ENCODE measurements at regions not wholly inside any gene's neighbourhood (a gene's known extent, or its start where the extent isn't known, plus 50 kb on each side); places are given as distances from the start of the nearest gene placed in this dataset.

DNA sequence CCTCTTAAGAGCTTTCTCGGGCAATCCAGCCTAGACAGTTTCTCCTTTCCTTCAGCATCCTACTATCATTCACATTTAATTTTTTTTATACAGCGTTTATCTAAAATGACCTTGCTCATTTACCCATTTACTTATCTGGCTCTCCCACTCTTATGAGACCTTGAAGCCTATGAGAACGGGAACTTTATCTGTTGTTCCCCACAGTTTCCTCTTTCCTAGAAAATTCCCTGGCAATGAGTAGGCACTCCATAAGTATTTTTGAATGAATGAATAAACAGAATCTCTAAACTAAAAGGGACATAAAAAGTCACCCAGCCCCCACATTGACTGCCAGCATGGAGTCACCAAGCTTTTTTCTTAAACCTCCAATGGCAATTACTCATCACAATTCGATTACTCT lies 353.2 kb downstream of the METTL4 start:
- no peak overlapping the region for H3K4me3 ChIP-seq (ENCODE audit: low read length)
- H4K20me1 ChIP-seq (ENCODE audit: insufficient read depth, low read length): no peaks in the 10 kb centered on the region
- H3K9me3 ChIP-seq (ENCODE audit: insufficient read depth, low read length): no peaks in the 10 kb centered on the region
- H3K36me3 ChIP-seq (replicated peaks; ENCODE audit: low read depth, low read length): no peaks in the 10 kb centered on the region
- no peak overlapping the region for H3K9ac ChIP-seq (ENCODE audit: low read length)
- TF ChIP-seq EZH2phosphoT487 (IDR thresholded peaks at IDR 0.05; ENCODE audit: low read depth): no peak
- TF ChIP-seq, protein P1, sequence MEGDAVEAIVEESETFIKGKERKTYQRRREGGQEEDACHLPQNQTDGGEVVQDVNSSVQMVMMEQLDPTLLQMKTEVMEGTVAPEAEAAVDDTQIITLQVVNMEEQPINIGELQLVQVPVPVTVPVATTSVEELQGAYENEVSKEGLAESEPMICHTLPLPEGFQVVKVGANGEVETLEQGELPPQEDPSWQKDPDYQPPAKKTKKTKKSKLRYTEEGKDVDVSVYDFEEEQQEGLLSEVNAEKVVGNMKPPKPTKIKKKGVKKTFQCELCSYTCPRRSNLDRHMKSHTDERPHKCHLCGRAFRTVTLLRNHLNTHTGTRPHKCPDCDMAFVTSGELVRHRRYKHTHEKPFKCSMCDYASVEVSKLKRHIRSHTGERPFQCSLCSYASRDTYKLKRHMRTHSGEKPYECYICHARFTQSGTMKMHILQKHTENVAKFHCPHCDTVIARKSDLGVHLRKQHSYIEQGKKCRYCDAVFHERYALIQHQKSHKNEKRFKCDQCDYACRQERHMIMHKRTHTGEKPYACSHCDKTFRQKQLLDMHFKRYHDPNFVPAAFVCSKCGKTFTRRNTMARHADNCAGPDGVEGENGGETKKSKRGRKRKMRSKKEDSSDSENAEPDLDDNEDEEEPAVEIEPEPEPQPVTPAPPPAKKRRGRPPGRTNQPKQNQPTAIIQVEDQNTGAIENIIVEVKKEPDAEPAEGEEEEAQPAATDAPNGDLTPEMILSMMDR (IDR thresholded peaks at IDR 0.05; ENCODE audit: low read depth, low read length): no peak
- no peak overlapping the region for H2AFZ ChIP-seq (ENCODE audit: low read depth, low read length)
- H3K4me2 ChIP-seq (ENCODE audit: low read length): no peak overlapping the region
- 0 out of 2 replicates have a peak, but pooled peaks cover 4% of the 10 kb centered on the region for H3K27me3 ChIP-seq (ENCODE audit: low read depth, low read length)
- no peaks in the 10 kb centered on the region for H3K79me2 ChIP-seq (ENCODE audit: low read length)
- no peaks in the 10 kb centered on the region for H3K4me1 ChIP-seq (ENCODE audit: low read length)
- H3K27ac ChIP-seq (ENCODE audit: low read length): no peak overlapping the region

DNA sequence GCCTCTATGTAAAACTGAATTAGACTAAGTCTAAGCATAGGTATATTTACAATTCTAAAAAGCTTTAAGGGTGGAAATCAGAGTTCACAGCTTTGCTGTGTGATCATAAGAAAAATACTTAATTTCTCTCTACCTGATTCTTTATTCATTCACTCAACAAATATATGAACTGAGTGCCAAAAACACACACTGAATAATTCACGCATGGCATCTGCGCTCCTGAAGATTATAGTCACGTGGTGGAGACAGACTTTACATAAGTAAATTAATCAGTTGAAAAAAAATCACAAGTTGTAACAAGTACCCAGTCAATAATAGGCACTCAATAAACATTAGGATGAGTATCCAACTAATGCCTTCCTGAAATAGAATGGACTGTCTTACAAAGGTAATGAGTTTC lies 351.6 kb downstream of the METTL4 start:
- Histone ChIP-seq H3K4me2 (ENCODE audit: low read length) (no peak overlapping the region), H3K9me3 (ENCODE audit: insufficient read depth, low read length) (no peaks in the 10 kb centered on the region), H3K4me1 (ENCODE audit: low read length) (no peaks in the 10 kb centered on the region), H3K36me3 (replicated peaks; ENCODE audit: low read depth, low read length) (no peaks in the 10 kb centered on the region), H3K4me3 (ENCODE audit: low read length) (no peak overlapping the region), H3K27me3 (ENCODE audit: low read depth, low read length) (0 out of 2 replicates have a peak, but pooled peaks cover 4% of the 10 kb centered on the region), H3K79me2 (ENCODE audit: low read length) (no peaks in the 10 kb centered on the region), H3K27ac (ENCODE audit: low read length) (no peak overlapping the region), H3K9ac (ENCODE audit: low read length) (no peak overlapping the region), H2AFZ (ENCODE audit: low read depth, low read length) (no peak overlapping the region), H4K20me1 (ENCODE audit: insufficient read depth, low read length) (no peaks in the 10 kb centered on the region)
- TF ChIP-seq, protein P1 (IDR thresholded peaks at IDR 0.05; ENCODE audit: low read depth, low read length): no peak
- TF ChIP-seq EZH2phosphoT487 (IDR thresholded peaks at IDR 0.05; ENCODE audit: low read depth): no peak

DNA sequence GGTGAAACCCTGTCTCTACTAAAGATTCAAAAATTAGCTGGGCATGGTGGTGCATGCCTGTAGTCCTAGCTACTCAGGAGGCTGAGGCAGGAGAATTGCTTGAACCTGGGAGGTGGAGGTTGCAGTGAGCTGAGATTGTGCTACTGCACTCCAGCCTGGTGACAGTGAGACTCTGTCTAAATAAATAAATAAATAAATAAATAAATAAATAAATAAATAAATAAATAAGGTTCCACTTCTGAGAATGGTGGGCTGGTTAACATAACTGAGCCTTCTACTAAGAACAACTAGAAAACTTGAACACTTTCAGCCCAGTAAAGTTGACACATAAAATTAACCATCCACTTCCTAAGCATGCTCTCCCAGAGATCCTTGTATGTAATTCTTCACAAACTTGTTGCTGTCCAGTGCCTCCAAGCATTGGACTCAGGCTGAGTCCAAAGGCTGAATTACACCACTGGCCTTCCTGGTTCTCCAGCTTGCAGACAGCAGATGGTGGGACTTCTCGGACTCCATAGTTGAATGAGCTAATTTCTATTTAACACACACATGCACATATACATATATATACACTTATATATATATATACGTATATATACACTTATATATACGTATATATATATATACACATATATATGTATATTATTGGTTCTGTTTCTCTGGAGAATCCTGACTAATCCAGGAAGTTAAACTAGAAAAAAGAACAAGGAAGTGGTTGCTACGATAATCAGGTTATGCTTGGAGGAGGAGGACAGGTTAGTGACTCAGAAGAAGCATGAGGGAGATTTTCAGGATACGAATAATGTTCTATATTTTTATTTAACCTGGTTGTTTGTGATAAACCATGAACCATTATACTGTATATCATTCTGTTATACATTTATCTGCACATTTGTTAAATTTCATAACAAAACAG lies 348.8 kb downstream of the METTL4 start:
- Histone ChIP-seq H3K9ac (ENCODE audit: low read length) (no peak overlapping the region), H3K4me1 (ENCODE audit: low read length) (no peaks in the 10 kb centered on the region), H3K79me2 (ENCODE audit: low read length) (no peaks in the 10 kb centered on the region), H4K20me1 (ENCODE audit: insufficient read depth, low read length) (no peaks in the 10 kb centered on the region), H2AFZ (ENCODE audit: low read depth, low read length) (no peak overlapping the region), H3K36me3 (replicated peaks; ENCODE audit: low read depth, low read length) (no peaks in the 10 kb centered on the region), H3K4me2 (ENCODE audit: low read length) (no peak overlapping the region), H3K4me3 (ENCODE audit: low read length) (no peak overlapping the region), H3K27me3 (ENCODE audit: low read depth, low read length) (0 out of 2 replicates have a peak, but pooled peaks cover 4% of the 10 kb centered on the region), H3K9me3 (ENCODE audit: insufficient read depth, low read length) (no peaks in the 10 kb centered on the region), H3K27ac (ENCODE audit: low read length) (no peak overlapping the region)
- TF ChIP-seq, protein P1 (IDR thresholded peaks at IDR 0.05; ENCODE audit: low read depth, low read length): no peak
- TF ChIP-seq EZH2phosphoT487 (IDR thresholded peaks at IDR 0.05; ENCODE audit: low read depth): no peak

DNA sequence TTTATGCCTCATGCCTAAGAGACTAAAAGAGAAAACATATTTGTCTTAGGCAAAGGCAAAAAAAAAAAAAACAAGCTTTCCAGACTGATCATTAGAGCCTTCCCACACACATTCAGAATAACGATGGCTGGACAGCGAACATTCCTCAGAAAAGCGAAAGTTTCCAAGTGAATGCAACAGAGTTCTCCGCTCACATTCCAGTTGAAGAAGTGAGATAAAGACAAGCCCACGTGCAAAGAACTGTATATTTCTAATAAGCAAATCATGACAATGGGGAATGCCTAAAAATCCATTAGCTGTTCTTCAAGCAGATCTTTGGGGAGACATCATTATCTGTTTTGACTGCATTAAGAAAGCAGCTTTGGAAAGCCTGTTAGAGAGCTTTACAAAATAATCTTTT lies 347.9 kb downstream of the METTL4 start:
- Histone ChIP-seq H3K9ac (ENCODE audit: low read length) (no peak overlapping the region), H3K4me3 (ENCODE audit: low read length) (no peak overlapping the region), H3K9me3 (ENCODE audit: insufficient read depth, low read length) (no peaks in the 10 kb centered on the region), H3K79me2 (ENCODE audit: low read length) (no peaks in the 10 kb centered on the region), H3K4me2 (ENCODE audit: low read length) (no peak overlapping the region), H3K4me1 (ENCODE audit: low read length) (no peaks in the 10 kb centered on the region), H3K36me3 (replicated peaks; ENCODE audit: low read depth, low read length) (no peaks in the 10 kb centered on the region), H2AFZ (ENCODE audit: low read depth, low read length) (no peak overlapping the region), H4K20me1 (ENCODE audit: insufficient read depth, low read length) (no peaks in the 10 kb centered on the region), H3K27ac (ENCODE audit: low read length) (no peak overlapping the region), H3K27me3 (ENCODE audit: low read depth, low read length) (0 out of 2 replicates have a peak, but pooled peaks cover 4% of the 10 kb centered on the region)
- TF ChIP-seq EZH2phosphoT487 (IDR thresholded peaks at IDR 0.05; ENCODE audit: low read depth): no peak
- TF ChIP-seq, protein P1 (IDR thresholded peaks at IDR 0.05; ENCODE audit: low read depth, low read length): no peak

Measured in OCI-LY3 (cell line).